ENCODE measurements at regions not wholly inside any gene's neighbourhood (a gene's known extent, or its start where the extent isn't known, plus 50 kb on each side); places are given as distances from the start of the nearest gene placed in this dataset.

- no peak for ATAC-seq
- intact Hi-C loops (cut with DNase I) = no loop called here
- WGBS, 3 donors = 89 to 93% (median 93%) methylated on average over 3 of the region's 3 CpGs
- Histone ChIP-seq H3K36me3 (ENCODE audit: insufficient read depth in 1 of 2, low read depth in 1 of 2) (no peaks in the 10 kb centered on the region), H3K4me1 (no peaks in the 10 kb centered on the region), H3K27ac (no peak overlapping the region), H3K4me3 (no peak overlapping the region), H3K9me3 (no peaks in the 10 kb centered on the region), H3K27me3 (ENCODE audit: insufficient read depth in 3 of 3, low read length in 2 of 3) (no peaks in the 10 kb centered on the region)
- DNase-seq = no peak
- TF ChIP-seq CTCF (IDR thresholded peaks at IDR 0.05) = no peak
Observed at GRCh38 chr1:96955307-96956012, 233.9 kb downstream of the PTBP2 start.

- no peaks in the 10 kb centered on the region for H3K36me3 ChIP-seq (ENCODE audit: insufficient read depth in 1 of 2, low read depth in 1 of 2)
- DNase-seq (no peak), ATAC-seq (no peak)
- 61 to 67% (median 66%) methylated on average over 2 of the region's 2 CpGs for WGBS, 3 donors
- no peak overlapping the region for H3K4me3 ChIP-seq
- no peak overlapping the region for H3K27ac ChIP-seq
- no peaks in the 10 kb centered on the region for H3K27me3 ChIP-seq (ENCODE audit: insufficient read depth in 3 of 3, low read length in 2 of 3)
- H3K9me3 ChIP-seq = no peaks in the 10 kb centered on the region
- intact Hi-C loops (cut with DNase I) = no loop called here
- TF ChIP-seq CTCF (IDR thresholded peaks at IDR 0.05) = no peak
- H3K4me1 ChIP-seq = no peaks in the 10 kb centered on the region
Observed at GRCh38 chr1:96962216-96962615, 240.6 kb downstream of the PTBP2 start.

- Histone ChIP-seq H3K4me3 (no peak overlapping the region), H3K9me3 (no peaks in the 10 kb centered on the region), H3K4me1 (no peaks in the 10 kb centered on the region), H3K27me3 (ENCODE audit: insufficient read depth in 3 of 3, low read length in 2 of 3) (no peaks in the 10 kb centered on the region), H3K36me3 (ENCODE audit: insufficient read depth in 1 of 2, low read depth in 1 of 2) (no peaks in the 10 kb centered on the region), H3K27ac (no peak overlapping the region)
- ATAC-seq (no peak), DNase-seq (no peak)
- TF ChIP-seq CTCF (IDR thresholded peaks at IDR 0.05) = no peak
- 35 to 41% (median 37%) methylated on average over 4 of the region's 4 CpGs for WGBS, 3 donors
- intact Hi-C loops (cut with DNase I) = no loop called here
Observed at GRCh38 chr1:96962751-96963211, 241.2 kb downstream of the PTBP2 start.

- H3K9me3 ChIP-seq = no peaks in the 10 kb centered on the region
- no peak for ATAC-seq
- 78 to 100% (median 95%) methylated on average over 1 of the region's 1 CpG for WGBS, 3 donors
- H3K4me3 ChIP-seq = no peak overlapping the region
- DNase-seq = no peak
- H3K4me1 ChIP-seq = no peaks in the 10 kb centered on the region
- H3K27ac ChIP-seq = no peak overlapping the region
- intact Hi-C loops (cut with DNase I) = loop anchor here in 1 of 2 donors (2.0 kb wide), 1 partner anchor 1088 kb away; no protein-coding TSS in a partner anchor
- H3K36me3 ChIP-seq (ENCODE audit: insufficient read depth in 1 of 2, low read depth in 1 of 2) = no peaks in the 10 kb centered on the region
- H3K27me3 ChIP-seq (ENCODE audit: insufficient read depth in 3 of 3, low read length in 2 of 3) = no peaks in the 10 kb centered on the region
- no peak for TF ChIP-seq CTCF (IDR thresholded peaks at IDR 0.05)
Observed at GRCh38 chr1:96964761-96965160, 243.2 kb downstream of the PTBP2 start.
